SJSA1 (cell line): ENCODE measurements at regions not wholly inside any gene's neighbourhood (a gene's known extent, or its start where the extent isn't known, plus 50 kb on each side); places are given as distances from the start of the nearest gene placed in this dataset.

Source experiments
- DNase-seq, 2 experiments: peaks; one replicate each; pipeline ENCODE4 v3.0.0-alpha.2; 2015 to 2020; ENCODE audit warnings: low spot score in 2 of 2, low read depth in 1 of 2
- H3K27ac ChIP-seq: fragments of 250-450 bp; sonication (Bioruptor Pico); 2 replicates; pipeline ENCODE4 v1.5.1; 2020; ENCODE audit warnings: mild to moderate bottlenecking, moderate library complexity
- H3K27me3 ChIP-seq: fragments of 250-450 bp; sonication (Bioruptor Pico); replicated peaks from 2 replicates; pipeline ENCODE4 v1.5.1; 2020; ENCODE audit warnings: mild to moderate bottlenecking, moderate library complexity
- H3K36me3 ChIP-seq: fragments of 250-450 bp; sonication (Bioruptor Pico); 2 replicates; pipeline ENCODE4 v1.5.1; 2020; ENCODE audit warnings: mild to moderate bottlenecking
- H3K4me1 ChIP-seq: fragments of 250-450 bp; sonication (Bioruptor Pico); replicated peaks from 2 replicates; pipeline ENCODE4 v1.6.1; 2021; ENCODE audit warnings: mild to moderate bottlenecking
- H3K4me3 ChIP-seq: fragments of 250-450 bp; sonication (Bioruptor Pico); 2 replicates; pipeline ENCODE4 v1.5.1; 2020; ENCODE audit warnings: mild to moderate bottlenecking
- H3K9me3 ChIP-seq: fragments of 250-450 bp; sonication (Bioruptor Pico); replicated peaks from 2 replicates; pipeline ENCODE4 v1.5.1; 2020; ENCODE audit warnings: mild to moderate bottlenecking

DNA sequence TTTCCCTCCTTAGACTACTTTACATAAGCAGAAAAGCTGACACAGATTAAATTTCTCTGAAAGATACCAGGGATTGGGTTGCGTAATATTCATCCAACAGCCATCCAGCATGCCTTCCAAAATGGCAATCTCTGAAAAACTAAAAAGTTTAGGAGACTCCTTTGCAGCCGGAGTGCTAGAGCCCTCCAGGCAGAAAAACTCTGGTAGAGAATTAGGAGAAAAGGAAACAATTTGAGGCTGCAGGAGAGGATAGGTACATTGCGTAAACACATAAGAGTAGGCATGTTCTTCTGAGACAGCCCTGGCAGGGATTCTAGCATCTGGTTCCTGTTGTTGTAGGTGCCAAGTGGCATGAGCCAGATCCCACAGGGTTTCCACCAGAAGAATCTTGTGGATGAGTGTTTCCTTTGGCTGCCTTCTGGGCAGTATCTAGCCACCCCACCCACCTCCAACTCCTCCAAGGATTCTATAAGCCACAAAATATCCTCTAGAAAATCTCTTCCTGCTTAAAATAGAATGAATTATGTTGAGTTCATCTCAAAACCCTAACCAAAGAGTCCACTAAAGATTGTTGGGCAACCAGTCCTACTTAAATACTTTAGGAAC is 402.4 kb downstream of the HGF start:
- H3K4me3 ChIP-seq, result no peak overlapping the region
- DNase-seq, result no peak

GRCh38 chr7:81366546-81366945 is 403.3 kb downstream of the HGF start:
- no peaks in the 10 kb centered on the region for H3K4me1 ChIP-seq
- no peak for DNase-seq
- H3K27me3 ChIP-seq, result no peaks in the 10 kb centered on the region
- no peak overlapping the region for H3K27ac ChIP-seq
- H3K4me3 ChIP-seq, result no peak overlapping the region
- no peaks in the 10 kb centered on the region for H3K36me3 ChIP-seq
- H3K9me3 ChIP-seq, result no peaks in the 10 kb centered on the region

More for the DNA sequence above, 402.4 kb downstream of the HGF start:
- Histone ChIP-seq H3K4me1 (no peaks in the 10 kb centered on the region), H3K27me3 (no peaks in the 10 kb centered on the region), H3K9me3 (no peaks in the 10 kb centered on the region), H3K36me3 (no peaks in the 10 kb centered on the region), H3K27ac (no peak overlapping the region)

DNA sequence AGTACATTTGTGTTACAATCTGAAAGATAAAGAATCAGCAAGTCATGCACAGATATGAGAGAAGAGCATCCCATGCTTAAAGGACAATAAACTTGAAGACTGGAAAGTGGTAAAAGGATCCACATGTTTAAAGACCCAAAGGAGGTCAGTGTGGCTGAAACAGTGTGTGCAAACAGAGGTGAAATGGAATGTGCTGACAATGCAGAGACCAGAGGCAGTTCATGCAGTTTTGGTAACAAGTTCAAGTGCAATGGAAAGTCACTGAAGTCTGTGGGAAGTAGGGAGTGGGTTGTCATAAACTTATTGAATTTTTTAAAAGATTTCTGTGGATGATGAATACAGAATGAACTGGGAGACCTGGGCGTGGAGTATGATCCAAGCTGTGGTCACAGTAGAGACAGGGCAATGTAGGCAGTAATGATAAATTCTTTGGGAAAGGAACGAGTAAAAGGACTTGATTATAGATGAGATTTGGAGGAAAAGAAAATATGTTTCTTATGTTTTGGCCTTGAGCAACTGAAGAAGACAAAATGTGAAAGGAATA is 408.0 kb downstream of the HGF start:
- Histone ChIP-seq H3K4me3 (no peak overlapping the region), H3K4me1 (no peaks in the 10 kb centered on the region), H3K27me3 (no peaks in the 10 kb centered on the region), H3K36me3 (no peaks in the 10 kb centered on the region), H3K27ac (no peak overlapping the region), H3K9me3 (no peaks in the 10 kb centered on the region)
- DNase-seq, result no peak

GRCh38 chr7:81355911-81356310 is 413.9 kb downstream of the HGF start:
- Histone ChIP-seq H3K36me3 (no peaks in the 10 kb centered on the region), H3K4me3 (no peak overlapping the region), H3K27me3 (no peaks in the 10 kb centered on the region), H3K27ac (no peak overlapping the region), H3K9me3 (no peaks in the 10 kb centered on the region), H3K4me1 (no peaks in the 10 kb centered on the region)
- no peak for DNase-seq

DNA sequence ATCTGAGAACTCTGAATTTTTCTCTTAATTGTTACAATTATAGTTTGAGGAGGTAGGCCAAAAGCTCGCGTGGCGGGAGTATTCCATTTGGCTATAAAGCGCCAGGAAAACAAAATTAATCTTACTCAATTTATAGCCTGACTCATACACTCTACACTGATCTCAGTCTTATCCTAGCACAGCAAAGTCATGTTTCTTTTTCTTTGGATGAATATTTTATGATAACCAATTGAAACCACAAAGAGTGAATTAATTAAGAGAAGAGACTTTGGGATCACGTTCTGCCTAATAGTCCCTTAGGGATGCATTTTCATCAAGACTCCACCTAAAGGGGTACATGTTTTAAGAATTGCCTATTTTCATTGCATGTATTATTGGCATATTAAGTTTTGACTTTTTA is 420.8 kb downstream of the HGF start:
- no peak for DNase-seq
- H3K4me3 ChIP-seq, result no peak overlapping the region
- no peaks in the 10 kb centered on the region for H3K36me3 ChIP-seq
- no peaks in the 10 kb centered on the region for H3K9me3 ChIP-seq
- no peak overlapping the region for H3K27ac ChIP-seq
- no peaks in the 10 kb centered on the region for H3K27me3 ChIP-seq
- H3K4me1 ChIP-seq, result no peaks in the 10 kb centered on the region

DNA sequence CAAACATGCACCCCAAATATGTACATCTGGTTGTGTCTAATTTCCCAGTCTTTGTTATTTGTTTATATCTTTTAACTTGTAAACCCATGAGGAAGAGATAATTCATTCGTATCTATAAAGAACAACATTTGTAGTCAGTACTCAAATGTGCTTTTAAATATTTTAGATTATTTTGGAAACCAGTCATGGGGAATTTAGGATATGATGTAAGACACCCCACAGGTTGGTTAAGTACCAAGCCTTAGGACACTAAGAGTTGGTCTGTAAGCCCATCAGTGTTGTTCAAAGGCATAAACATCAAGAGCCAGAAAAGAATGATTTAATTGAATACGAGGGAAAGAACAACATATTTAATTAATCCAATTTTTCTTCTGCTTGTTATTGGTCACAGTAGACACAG is 421.1 kb upstream of the SEMA3C start:
- no peak for DNase-seq
- Histone ChIP-seq H3K27me3 (no peaks in the 10 kb centered on the region), H3K27ac (no peak overlapping the region), H3K36me3 (no peaks in the 10 kb centered on the region), H3K4me1 (no peaks in the 10 kb centered on the region), H3K9me3 (no peaks in the 10 kb centered on the region), H3K4me3 (no peak overlapping the region)

DNA sequence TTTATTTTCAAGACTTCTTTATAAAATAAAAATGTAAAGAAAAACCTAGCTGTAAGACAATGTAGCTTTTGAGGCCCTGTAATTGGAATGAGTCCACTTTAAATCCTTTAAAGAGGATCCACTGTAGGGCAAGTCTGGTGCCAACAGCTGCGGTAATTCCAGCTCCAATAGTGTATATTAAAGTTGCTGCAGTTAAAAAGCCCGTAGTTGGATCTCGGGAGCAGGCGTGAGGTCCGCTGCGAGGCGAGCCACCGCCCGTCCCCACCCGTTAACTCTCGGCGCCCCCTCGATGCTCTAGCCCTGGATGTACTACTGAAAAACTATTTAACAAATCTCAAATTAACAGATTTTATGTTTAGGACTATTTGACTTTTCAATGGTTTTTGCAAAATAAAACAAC is 414.7 kb upstream of the SEMA3C start:
- Histone ChIP-seq H3K36me3 (no peaks in the 10 kb centered on the region), H3K9me3 (no peaks in the 10 kb centered on the region), H3K27me3 (no peaks in the 10 kb centered on the region), H3K4me1 (peaks cover 21% of the 10 kb centered on the region), H3K27ac (no peak overlapping the region), H3K4me3 (no peak overlapping the region)
- no peak for DNase-seq

DNA sequence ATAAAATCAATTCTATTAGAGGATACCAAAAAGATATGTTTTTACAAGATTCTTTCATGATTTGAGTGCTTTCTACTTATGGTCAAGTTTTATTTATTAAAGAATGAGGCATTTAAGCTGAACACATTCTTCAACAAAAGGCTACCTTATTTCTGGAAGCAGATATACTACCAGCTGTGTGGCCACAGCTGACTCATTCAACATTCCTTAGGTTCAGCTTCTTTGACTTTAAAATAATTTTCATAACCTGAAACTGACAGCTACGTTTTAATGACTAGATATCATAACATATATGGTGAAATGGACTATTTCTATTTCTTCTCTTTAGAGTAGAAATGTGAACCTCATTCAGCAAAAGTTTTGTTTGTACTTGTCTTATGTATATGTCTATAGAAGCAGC is 414.2 kb upstream of the SEMA3C start:
- DNase-seq, result no peak
- peaks cover 21% of the 10 kb centered on the region for H3K4me1 ChIP-seq
- no peaks in the 10 kb centered on the region for H3K36me3 ChIP-seq
- no peak overlapping the region for H3K27ac ChIP-seq
- H3K9me3 ChIP-seq, result no peaks in the 10 kb centered on the region
- no peak overlapping the region for H3K4me3 ChIP-seq
- no peaks in the 10 kb centered on the region for H3K27me3 ChIP-seq

DNA sequence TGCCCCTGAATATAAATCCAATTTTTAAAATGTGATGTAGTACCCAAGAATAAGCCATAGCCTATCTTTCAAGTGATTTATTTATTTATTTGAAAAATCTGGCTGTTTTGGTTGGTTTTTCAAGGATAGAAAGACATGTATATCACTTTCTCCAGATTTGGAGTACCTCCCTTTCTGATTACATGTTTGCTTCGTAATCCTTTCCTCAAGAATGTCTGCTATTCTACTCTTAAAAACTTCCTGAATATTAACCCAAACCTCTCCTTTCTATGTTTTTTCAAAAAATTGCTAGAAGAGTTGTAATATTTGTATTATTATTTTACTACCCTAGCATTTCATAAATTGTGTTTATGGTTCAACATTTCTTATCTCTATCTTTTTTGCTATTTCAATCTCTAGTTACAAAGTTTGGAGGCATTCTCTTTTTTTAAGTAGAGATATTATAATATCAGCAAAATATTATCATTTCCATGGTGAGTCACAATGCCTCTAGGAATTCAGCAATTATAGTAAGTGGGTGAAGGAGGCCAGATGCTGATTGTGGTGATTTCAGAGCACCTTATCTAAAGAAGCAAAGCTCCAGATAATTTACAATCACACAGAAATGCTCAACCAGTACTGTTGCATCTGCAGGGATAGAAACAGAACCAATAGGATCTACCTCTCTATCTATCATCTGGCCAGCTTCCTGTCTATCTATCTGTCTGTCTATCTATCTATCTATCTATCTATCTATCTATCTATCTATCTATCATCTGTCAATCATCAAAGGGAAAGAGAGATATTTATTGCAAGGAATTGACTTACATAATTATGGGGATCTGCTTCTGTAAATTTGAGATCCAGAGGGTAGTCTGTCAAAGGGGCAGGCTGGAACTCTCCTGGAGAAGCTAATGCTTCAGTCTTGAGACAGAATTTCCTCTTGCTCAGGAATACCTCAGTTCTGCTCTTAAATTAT is 412.5 kb upstream of the SEMA3C start:
- H3K4me3 ChIP-seq, result no peak overlapping the region
- peaks cover 21% of the 10 kb centered on the region for H3K4me1 ChIP-seq
- no peak for DNase-seq
- H3K36me3 ChIP-seq, result no peaks in the 10 kb centered on the region
- H3K27ac ChIP-seq, result no peak overlapping the region
- H3K27me3 ChIP-seq, result no peaks in the 10 kb centered on the region
- H3K9me3 ChIP-seq, result no peaks in the 10 kb centered on the region

- no peak for DNase-seq
- peaks cover 21% of the 10 kb centered on the region for H3K4me1 ChIP-seq
- no peak overlapping the region for H3K4me3 ChIP-seq
- no peak overlapping the region for H3K27ac ChIP-seq
- H3K9me3 ChIP-seq, result no peaks in the 10 kb centered on the region
- H3K27me3 ChIP-seq, result no peaks in the 10 kb centered on the region
- H3K36me3 ChIP-seq, result no peaks in the 10 kb centered on the region
Measured at GRCh38 chr7:81330108-81330507, 411.3 kb upstream of the SEMA3C start.

DNA sequence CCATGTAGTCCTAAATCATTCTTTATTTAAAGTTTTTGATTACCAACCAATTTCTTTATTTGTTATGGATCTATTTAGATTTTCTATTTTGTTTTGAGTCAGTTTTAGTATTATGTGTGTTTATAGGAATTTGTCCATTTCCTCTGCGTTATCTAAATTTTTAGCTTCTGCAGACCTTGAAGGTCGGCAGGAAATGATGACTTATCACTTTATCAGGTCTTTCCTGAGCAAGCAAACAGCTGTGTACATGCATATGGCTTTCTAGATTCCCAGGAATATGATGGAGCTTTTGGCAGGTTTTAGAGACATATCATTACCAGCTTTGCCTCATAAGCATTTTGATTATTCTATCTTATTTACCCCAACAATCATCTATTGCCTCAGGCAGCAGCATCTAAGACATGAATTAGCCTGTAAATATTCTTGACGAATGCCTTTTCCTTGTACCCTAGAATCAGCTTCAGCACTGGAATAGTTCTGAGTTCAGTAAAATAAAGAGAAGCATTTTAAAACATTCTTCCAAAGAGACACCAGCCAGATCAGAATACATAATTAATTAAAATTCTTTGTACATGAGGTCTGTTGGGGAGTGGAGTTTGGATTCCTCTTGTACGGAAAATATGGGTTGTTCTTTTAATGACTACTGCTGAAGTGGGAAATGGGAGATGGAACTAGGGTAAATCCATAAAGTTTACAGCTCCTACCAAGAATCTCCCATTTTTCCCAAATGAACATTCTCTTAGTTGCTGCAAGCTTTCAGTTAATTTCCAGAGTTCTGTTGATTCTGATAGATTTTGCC is 408.8 kb upstream of the SEMA3C start:
- no peak overlapping the region for H3K4me3 ChIP-seq
- H3K27me3 ChIP-seq, result no peaks in the 10 kb centered on the region
- H3K27ac ChIP-seq, result no peak overlapping the region
- H3K9me3 ChIP-seq, result no peaks in the 10 kb centered on the region
- no peak for DNase-seq
- H3K4me1 ChIP-seq, result peaks cover 15% of the 10 kb centered on the region
- H3K36me3 ChIP-seq, result no peaks in the 10 kb centered on the region

- H3K4me3 ChIP-seq, result no peak overlapping the region
- H3K27me3 ChIP-seq, result no peaks in the 10 kb centered on the region
- H3K36me3 ChIP-seq, result no peaks in the 10 kb centered on the region
- no peaks in the 10 kb centered on the region for H3K4me1 ChIP-seq
- H3K9me3 ChIP-seq, result no peaks in the 10 kb centered on the region
- no peak for DNase-seq
- H3K27ac ChIP-seq, result no peak overlapping the region
Measured at GRCh38 chr7:81321949-81322348, 403.1 kb upstream of the SEMA3C start.

GRCh38 chr7:81317741-81318140 is 398.9 kb upstream of the SEMA3C start:
- Histone ChIP-seq H3K27me3 (no peaks in the 10 kb centered on the region), H3K4me3 (no peak overlapping the region), H3K27ac (no peak overlapping the region), H3K9me3 (no peaks in the 10 kb centered on the region), H3K4me1 (no peaks in the 10 kb centered on the region), H3K36me3 (no peaks in the 10 kb centered on the region)
- DNase-seq, result no peak
